GM19035 (cell line): ENCODE measurements at regions not wholly inside any gene's neighbourhood (a gene's known extent, or its start where the extent isn't known, plus 50 kb on each side); places are given as distances from the start of the nearest gene placed in this dataset.
"Not testable (repeated sequence)": the region's sequence is repeated elsewhere in the genome, so short reads cannot be mapped to it uniquely, and the experiment has no call there.

Experiments
- ATAC-seq: cut with Tn5 transposase; IDR thresholded peaks from one replicate; pipeline ENCODE4 v1.9.1; 2021; ENCODE audit not compliant: unreplicated experiment

DNA sequence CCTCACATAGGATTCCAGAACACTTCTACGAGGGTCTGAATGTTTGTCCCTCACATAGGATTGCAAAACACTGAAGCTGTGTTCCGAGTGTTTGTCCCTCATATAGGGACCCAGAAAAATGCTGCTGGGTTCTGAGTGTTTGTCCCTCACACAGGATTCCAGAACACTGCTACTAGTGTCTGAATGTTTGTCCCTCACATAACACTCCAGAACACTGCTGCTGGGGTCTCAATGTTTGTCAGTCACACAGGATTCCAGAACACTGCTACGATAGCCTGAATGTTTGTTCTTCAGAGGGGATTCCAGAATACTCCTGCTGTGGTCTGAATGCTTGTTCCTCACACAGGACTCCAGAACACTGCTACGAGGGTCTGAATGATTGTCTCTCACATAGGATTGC is 218.7 kb downstream of the FOXD4L6 start:
- ATAC-seq, result no peak

DNA sequence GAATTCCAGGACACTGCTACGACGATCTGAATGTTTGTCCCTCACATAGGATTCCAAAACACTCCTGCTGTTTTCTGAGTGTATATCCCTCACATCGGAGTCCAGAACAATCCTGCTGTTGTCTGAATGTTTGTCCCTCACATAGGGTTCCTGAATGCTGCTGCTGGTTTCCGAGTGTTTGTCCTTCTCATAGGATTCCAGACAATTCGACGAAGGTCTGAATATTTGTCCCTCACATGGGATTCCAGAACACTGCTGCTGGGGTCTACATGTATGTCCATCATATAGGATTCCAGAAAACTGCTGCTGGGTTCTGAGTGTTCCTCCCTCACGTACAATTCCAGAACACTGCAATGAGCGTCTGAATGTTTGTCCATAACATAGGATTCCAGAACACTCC is 219.4 kb downstream of the FOXD4L6 start:
- ATAC-seq, result not testable (repeated sequence)

- ATAC-seq, result no peak
Measured at GRCh38 chr9:40907657-40908624, 220.5 kb downstream of the FOXD4L6 start.

GRCh38 chr9:40906879-40907278 is 221.6 kb downstream of the FOXD4L6 start:
- not testable (repeated sequence) for ATAC-seq

DNA sequence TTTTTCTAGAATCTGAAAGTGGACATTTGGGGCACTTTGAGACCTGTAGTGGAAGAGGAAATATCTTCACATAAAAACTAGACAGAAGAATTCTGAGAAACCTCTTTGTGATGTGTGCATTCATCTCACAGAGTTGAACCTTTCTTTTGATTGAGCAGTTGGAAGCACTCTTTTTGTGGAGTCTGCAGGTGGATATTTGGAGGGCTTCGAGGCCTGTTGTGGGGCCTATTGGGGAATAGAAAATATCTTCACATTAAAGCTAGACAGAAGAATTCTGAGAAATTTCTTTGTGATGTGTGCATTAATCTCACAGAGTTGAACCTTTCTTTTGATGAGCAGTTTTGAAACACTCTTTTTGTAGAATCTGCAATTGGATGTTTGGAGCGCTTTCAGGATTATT is 236.2 kb downstream of the FOXD4L6 start:
- ATAC-seq, result not testable (repeated sequence)

DNA sequence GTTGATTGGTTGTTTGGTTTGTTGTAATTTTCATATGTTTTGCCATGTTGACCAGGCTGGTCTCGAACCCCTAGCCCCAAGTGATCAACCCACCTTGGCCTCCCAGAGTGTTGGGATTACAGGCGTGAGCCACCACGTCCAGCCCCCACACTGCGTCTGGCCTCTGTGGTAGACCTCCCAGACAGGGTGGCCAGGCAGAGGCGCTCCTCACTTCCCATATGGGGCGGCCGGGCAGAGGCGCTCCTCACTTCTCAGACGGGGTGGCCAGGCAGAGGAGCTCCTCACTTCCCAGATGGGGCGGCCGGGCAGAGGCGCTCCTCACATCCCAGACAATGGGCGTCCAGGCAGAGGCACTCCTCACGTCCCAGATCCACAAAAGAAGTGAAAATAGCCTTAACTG is 242.6 kb downstream of the FOXD4L6 start:
- ATAC-seq, result not testable (repeated sequence)

DNA sequence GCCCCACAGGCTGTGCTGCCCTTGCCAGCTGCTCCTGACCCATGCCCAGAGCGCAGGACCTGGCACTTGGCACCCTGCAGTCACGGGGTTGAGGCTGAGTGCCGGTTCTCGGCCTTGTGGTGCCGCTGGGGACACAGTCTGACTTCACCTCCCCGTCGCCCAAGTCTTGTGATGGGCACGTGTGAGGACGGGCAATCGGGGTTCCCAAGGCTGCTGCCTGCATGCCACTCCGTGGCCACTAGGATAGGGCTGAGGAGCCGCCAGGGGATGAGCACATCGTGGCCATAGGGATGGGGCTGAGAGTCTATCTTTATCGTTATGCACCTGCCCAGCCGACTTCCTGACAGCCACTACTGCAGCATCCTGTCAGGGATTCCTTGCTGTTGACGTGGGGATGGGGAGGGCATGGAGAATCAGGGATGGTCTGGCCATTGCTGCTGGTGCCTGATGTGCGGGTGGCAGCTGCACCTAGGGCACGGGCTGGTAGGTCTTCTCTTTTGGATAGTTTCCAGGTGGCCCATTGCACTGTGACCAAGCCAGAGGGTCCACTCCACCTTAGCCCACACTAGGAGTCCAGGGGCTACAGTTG is 243.5 kb downstream of the FOXD4L6 start:
- ATAC-seq, result not testable (repeated sequence)

DNA sequence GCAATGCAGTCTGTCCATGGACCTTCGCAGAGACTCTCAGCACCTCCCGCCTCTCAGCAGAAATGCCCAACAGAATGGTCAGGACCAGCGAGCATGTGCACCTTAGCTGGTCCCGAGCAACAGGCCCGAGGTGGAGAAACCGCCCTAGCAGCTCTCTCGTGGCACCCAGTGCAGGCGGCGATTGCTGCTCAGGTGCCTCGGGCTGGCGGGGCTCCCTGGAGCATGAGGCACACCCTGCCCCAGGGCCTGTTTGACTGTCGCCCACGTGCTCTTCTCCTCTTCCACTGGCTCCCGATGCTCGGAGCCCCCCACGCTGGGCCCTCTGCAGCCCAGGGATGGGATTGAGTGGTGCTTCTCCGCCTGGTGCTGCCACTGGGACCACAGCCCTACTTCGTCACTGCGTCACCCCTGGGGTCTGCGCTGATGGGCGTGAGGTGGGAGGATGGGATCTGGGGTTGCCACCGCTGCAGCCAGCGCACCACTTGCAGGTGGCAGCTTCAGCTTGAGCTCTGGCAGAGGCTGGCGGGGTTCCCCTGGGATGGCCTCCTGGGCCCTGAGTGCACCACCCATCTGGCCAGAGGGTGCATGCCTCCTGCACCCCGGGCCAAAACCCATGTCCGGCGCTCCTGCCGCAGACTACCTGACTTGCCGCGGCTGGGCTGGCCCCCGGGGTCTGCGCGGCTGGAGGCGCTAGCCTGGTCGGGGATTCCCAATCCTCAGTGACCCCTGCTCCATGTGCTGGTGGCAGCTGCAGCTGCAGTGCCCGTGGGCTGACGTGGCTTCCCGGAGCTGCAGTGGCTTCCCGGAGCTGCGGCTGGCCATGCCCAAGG is 244.2 kb downstream of the FOXD4L6 start:
- ATAC-seq, result no peak

DNA sequence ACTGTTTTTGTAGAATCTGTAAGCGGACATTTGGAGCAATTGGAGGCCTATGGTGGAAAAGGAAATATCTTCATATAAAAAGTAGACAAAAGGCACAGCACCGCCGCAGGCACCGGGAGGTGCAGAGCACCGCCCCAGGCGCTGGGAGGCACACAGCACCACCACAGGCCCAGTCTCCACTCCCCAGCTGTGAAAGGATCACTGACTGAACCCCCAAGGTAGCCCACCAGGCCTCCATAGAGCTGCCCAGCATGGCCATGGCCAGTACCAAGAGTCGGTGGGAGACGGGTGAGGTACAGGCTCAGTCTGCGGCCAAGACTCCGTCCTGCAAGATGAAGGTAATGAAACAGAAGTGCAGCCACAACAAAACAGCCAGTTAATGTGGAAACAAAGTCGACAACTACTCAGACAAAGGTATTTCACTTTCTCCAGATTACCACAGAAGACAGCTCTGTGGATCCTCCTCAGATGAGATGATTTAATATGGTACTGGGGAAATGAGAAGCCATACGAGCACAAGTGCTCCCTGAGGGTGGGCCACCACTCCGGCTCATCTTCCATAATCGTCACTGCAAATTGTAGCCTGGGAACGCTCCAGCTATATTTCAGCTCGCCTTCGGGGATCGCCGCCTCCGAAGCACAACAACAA is 244.9 kb downstream of the FOXD4L6 start:
- ATAC-seq, result not testable (repeated sequence)

- not testable (repeated sequence) for ATAC-seq
Measured at GRCh38 chr9:40873753-40874295, 254.7 kb downstream of the FOXD4L6 start.

DNA sequence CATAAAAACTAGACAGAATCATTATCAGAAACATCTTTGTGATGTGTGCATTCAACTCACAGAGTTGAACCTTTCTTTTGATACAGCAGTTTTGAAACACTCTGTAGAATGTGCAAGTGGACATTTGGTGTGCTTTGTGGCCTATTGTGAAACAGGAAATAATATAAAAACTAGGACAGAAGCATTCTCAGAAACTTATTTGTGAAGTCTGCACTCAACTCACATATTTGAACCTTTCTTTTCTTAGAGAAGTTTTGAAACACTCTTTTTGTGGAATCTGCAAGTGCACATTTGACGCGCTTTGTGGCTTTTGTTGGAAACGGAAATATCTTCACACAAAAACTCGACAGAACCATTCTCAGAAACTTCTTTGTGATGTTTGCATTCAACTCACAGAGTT is 260.0 kb downstream of the FOXD4L6 start:
- ATAC-seq, result not testable (repeated sequence)
